OCI-LY1 (cell line): ENCODE measurements at regions not wholly inside any gene's neighbourhood (a gene's known extent, or its start where the extent isn't known, plus 50 kb on each side); places are given as distances from the start of the nearest gene placed in this dataset.
"Not testable (repeated sequence)": the region's sequence is repeated elsewhere in the genome, so short reads cannot be mapped to it uniquely, and the experiment has no call there.

Source experiments
- H2AFZ ChIP-seq: fragments of 200-600 bp; sonication (generic), shearing (Covaris generic); 2 replicates; pipeline ENCODE4 v1.6.0; 2014; ENCODE audit warnings: antibody characterized with exemption, mild to moderate bottlenecking, low read length
- H3F3A ChIP-seq: fragments of 200-600 bp; sonication (generic), shearing (Covaris generic); 2 replicates; pipeline ENCODE4 v1.6.0; 2014; ENCODE audit warnings: mild to moderate bottlenecking, antibody characterized with exemption, low read length, moderate library complexity; ENCODE audit not compliant: insufficient read depth
- H3K27ac ChIP-seq: fragments of 200-600 bp; sonication (generic); 2 replicates; pipeline ENCODE4 v1.5.1; 2014; ENCODE audit warnings: low read length, mixed run types, mild to moderate bottlenecking, low read depth; ENCODE audit not compliant: poor library complexity, severe bottlenecking
- H3K27me3 ChIP-seq: fragments of 200-600 bp; sonication (generic); 2 replicates; pipeline ENCODE4 v1.6.0; 2014; ENCODE audit warnings: antibody characterized with exemption, mild to moderate bottlenecking, low read length, moderate library complexity; ENCODE audit not compliant: insufficient read depth
- H3K36me3 ChIP-seq: fragments of 200-600 bp; sonication (generic); 2 replicates; pipeline ENCODE4 v1.6.1; 2014; ENCODE audit warnings: mild to moderate bottlenecking, antibody characterized with exemption, low read length, moderate library complexity, mixed read lengths; ENCODE audit not compliant: insufficient read depth
- H3K4me1 ChIP-seq: fragments of 200-600 bp; sonication (generic); 2 replicates; pipeline ENCODE4 v1.5.1; 2014; ENCODE audit warnings: mild to moderate bottlenecking, low read length, moderate library complexity; ENCODE audit not compliant: insufficient read depth, severe bottlenecking
- H3K4me2 ChIP-seq: fragments of 200-600 bp; sonication (generic), shearing (Covaris generic); 2 replicates; pipeline ENCODE4 v1.6.1; 2014; ENCODE audit warnings: low read length
- H3K4me3 ChIP-seq: fragments of 200-600 bp; sonication (generic); 2 replicates; pipeline ENCODE4 v1.5.1; 2014; ENCODE audit warnings: low read length, low read depth, mild to moderate bottlenecking, mixed read lengths; ENCODE audit not compliant: poor library complexity, severe bottlenecking
- H3K79me2 ChIP-seq: fragments of 200-600 bp; shearing (Covaris generic); 2 replicates; pipeline ENCODE4 v1.6.1; 2016; ENCODE audit warnings: mixed run types, low read length, mixed read lengths; ENCODE audit not compliant: insufficient read depth
- H3K9ac ChIP-seq: fragments of 200-600 bp; sonication (generic), shearing (Covaris generic); 2 replicates; pipeline ENCODE4 v1.6.1; 2014; ENCODE audit warnings: mild to moderate bottlenecking, low read length, mixed read lengths
- H3K9me2 ChIP-seq: fragments of 200-600 bp; sonication (generic), shearing (Covaris generic); 2 replicates; pipeline ENCODE4 v1.6.1; 2014; ENCODE audit warnings: low read depth, mild to moderate bottlenecking, low read length, mixed read lengths
- H3K9me3 ChIP-seq: fragments of 200-600 bp; shearing (Covaris generic); 2 replicates; pipeline ENCODE4 v1.6.1; 2014; ENCODE audit warnings: low read length, mixed read lengths
- H4K20me1 ChIP-seq: fragments of 200-600 bp; sonication (generic), shearing (Covaris generic); 2 replicates; pipeline ENCODE4 v1.6.0; 2016; ENCODE audit warnings: mild to moderate bottlenecking, low read length; ENCODE audit not compliant: insufficient read depth
- CTCF ChIP-seq: fragments of 200-600 bp; sonication (generic), shearing (Covaris generic); IDR thresholded peaks from 2 replicates; pipeline ENCODE4 v1.5.1; 2017; ENCODE audit warnings: mild to moderate bottlenecking, antibody characterized with exemption, low read length, moderate library complexity, mixed read lengths
- EZH2 ChIP-seq: fragments of 200-600 bp; sonication (generic), shearing (Covaris generic); IDR thresholded peaks from 2 replicates; pipeline ENCODE4 v1.8.0; 2017; ENCODE audit warnings: borderline replicate concordance, mixed run types, mild to moderate bottlenecking, antibody characterized with exemption, low read length, moderate library complexity, mixed read lengths

- H3K9me2 ChIP-seq, H3F3A ChIP-seq, H4K20me1 ChIP-seq, H3K9me3 ChIP-seq, H2AFZ ChIP-seq, H3K79me2 ChIP-seq, H3K27me3 ChIP-seq: not testable (repeated sequence)
- Histone ChIP-seq H3K36me3 (peaks cover 45% of the 10 kb centered on the region), H3K4me3 (peak overlapping the region; percentile 39), H3K27ac (peak overlapping the region; percentile 98), H3K4me2 (peak overlapping the region; percentile 56), H3K4me1 (peaks cover 42% of the 10 kb centered on the region), H3K9ac (peak overlapping the region; percentile 83)
These were observed 215.5 kb downstream of the TMEM121 start for GRCh38 chr14:105741707-105742530.

GRCh38 chr14:105742531-105742848 lies 216.1 kb downstream of the TMEM121 start:
- H3K36me3 ChIP-seq = peaks cover 42% of the 10 kb centered on the region
- TF ChIP-seq EZH2 = no peak
- no peak for TF ChIP-seq CTCF
- H3F3A ChIP-seq = no peaks in the 10 kb centered on the region
- H3K9me2 ChIP-seq = no peaks in the 10 kb centered on the region
- peak overlapping the region; percentile 83 for H3K9ac ChIP-seq
- no peaks in the 10 kb centered on the region for H4K20me1 ChIP-seq
- H3K27ac ChIP-seq = peak overlapping the region; percentile 98
- peaks cover 42% of the 10 kb centered on the region for H3K4me1 ChIP-seq
- H3K79me2 ChIP-seq = no peaks in the 10 kb centered on the region
- H3K4me2 ChIP-seq = peak overlapping the region; percentile 56
- H3K9me3 ChIP-seq = no peaks in the 10 kb centered on the region
- no peak overlapping the region for H2AFZ ChIP-seq
- H3K4me3 ChIP-seq = peak overlapping the region; percentile 39
- no peaks in the 10 kb centered on the region for H3K27me3 ChIP-seq

DNA sequence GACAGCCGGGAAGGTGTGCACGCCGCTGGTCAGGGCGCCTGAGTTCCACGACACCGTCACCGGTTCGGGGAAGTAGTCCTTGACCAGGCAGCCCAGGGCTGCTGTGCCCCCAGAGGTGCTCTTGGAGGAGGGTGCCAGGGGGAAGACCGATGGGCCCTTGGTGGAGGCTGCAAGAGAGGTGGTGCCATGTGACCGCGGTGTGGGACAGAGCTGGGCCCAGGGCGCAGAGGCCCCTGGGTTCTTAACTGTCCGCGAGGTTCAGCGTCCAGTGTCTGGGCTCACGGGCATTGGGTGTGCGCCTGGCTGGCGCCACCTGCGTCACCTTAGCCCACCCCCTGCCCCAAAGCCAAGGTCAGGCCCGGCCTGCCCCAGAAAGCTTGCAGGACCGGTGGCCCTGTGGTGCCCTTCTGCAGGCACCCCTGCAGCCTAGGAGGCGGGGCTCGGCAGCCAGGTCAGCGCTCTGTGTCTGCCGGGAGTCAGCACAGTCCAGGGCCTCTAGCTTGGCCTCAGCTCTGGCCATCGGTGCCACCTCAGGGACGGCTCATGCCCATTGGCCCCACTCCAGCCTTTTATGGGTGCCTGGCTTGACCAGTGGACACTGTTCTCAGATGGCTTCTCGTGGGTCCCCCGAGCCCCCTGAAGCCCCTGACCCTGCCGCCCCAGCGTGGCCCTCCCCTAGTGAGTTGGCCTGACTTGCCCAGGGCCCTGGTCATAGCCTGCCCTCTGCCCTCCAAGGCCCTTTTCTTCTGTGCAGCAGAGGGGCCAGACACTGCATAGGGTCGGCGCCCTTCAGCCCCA lies 216.7 kb downstream of the TMEM121 start:
- Histone ChIP-seq H3K27ac (peak overlapping the region; percentile 98), H3K36me3 (peaks cover 36% of the 10 kb centered on the region), H3K4me1 (peaks cover 38% of the 10 kb centered on the region), H3K4me3 (peak overlapping the region; percentile 39), H3K9ac (peak overlapping the region; percentile 83), H3K4me2 (peak overlapping the region; percentile 56)
- not testable (repeated sequence) for H2AFZ ChIP-seq, H3F3A ChIP-seq, H3K27me3 ChIP-seq, H3K9me3 ChIP-seq, H3K79me2 ChIP-seq, H4K20me1 ChIP-seq, H3K9me2 ChIP-seq

GRCh38 chr14:105744213-105744787 lies 217.9 kb downstream of the TMEM121 start:
- H3K27me3 ChIP-seq, H3K79me2 ChIP-seq, H2AFZ ChIP-seq, H4K20me1 ChIP-seq, H3K9me3 ChIP-seq, H3K9ac ChIP-seq, H3K4me2 ChIP-seq, H3K27ac ChIP-seq, H3K9me2 ChIP-seq, H3K4me3 ChIP-seq, H3F3A ChIP-seq: not testable (repeated sequence)
- peaks cover 27% of the 10 kb centered on the region for H3K4me1 ChIP-seq
- peaks cover 24% of the 10 kb centered on the region for H3K36me3 ChIP-seq
